DOHH2 (cell line): ENCODE measurements at regions not wholly inside any gene's neighbourhood (a gene's known extent, or its start where the extent isn't known, plus 50 kb on each side); places are given as distances from the start of the nearest gene placed in this dataset.

ENCODE experiments used
- H3F3A ChIP-seq: fragments of 200-600 bp; sonication (generic), shearing (Covaris generic); 2 replicates; pipeline ENCODE4 v1.6.0; 2016; ENCODE audit warnings: antibody characterized with exemption, mild to moderate bottlenecking; ENCODE audit not compliant: control insufficient read depth, insufficient read depth
- H3K27ac ChIP-seq: fragments of 200-600 bp; sonication (generic); 2 replicates; pipeline ENCODE4 v1.5.1; 2014; ENCODE audit warnings: low read depth, mild to moderate bottlenecking, low read length, moderate library complexity
- H3K27me3 ChIP-seq: fragments of 200-600 bp; sonication (generic); 2 replicates; pipeline ENCODE4 v1.6.1; 2014; ENCODE audit warnings: mild to moderate bottlenecking, low read length, mixed read lengths; ENCODE audit not compliant: control insufficient read depth
- H3K36me3 ChIP-seq: fragments of 200-600 bp; sonication (generic); 2 replicates; pipeline ENCODE4 v1.6.1; 2014; ENCODE audit warnings: mild to moderate bottlenecking, low read length, moderate library complexity, mixed read lengths; ENCODE audit not compliant: control insufficient read depth
- H3K4me1 ChIP-seq: fragments of 200-600 bp; sonication (generic); 2 replicates; pipeline ENCODE4 v1.6.1; 2014; ENCODE audit warnings: mild to moderate bottlenecking, low read length, mixed read lengths; ENCODE audit not compliant: control insufficient read depth
- H3K4me2 ChIP-seq: fragments of 200-600 bp; sonication (generic); 2 replicates; pipeline ENCODE4 v1.6.0; 2014; ENCODE audit warnings: mild to moderate bottlenecking, low read length, moderate library complexity
- H3K4me3 ChIP-seq: fragments of 200-600 bp; sonication (generic); 2 replicates; pipeline ENCODE4 v1.5.1; 2014; ENCODE audit warnings: mild to moderate bottlenecking, low read length, mixed read lengths
- H3K79me2 ChIP-seq: fragments of 200-600 bp; sonication (generic); 2 replicates; pipeline ENCODE4 v1.6.1; 2014; ENCODE audit warnings: mild to moderate bottlenecking, low read length, mixed read lengths; ENCODE audit not compliant: control insufficient read depth
- H3K9me2 ChIP-seq: fragments of 200-600 bp; sonication (generic); replicated peaks from 2 replicates; pipeline ENCODE4 v1.6.1; 2014; ENCODE audit warnings: mild to moderate bottlenecking, low read length, mixed read lengths; ENCODE audit not compliant: control insufficient read depth
- H3K9me3 ChIP-seq: fragments of 200-600 bp; sonication (generic); 2 replicates; pipeline ENCODE4 v1.6.1; 2014; ENCODE audit warnings: antibody characterized with exemption, low read length, mixed read lengths; ENCODE audit not compliant: control insufficient read depth, insufficient read depth
- H4K20me1 ChIP-seq: fragments of 200-600 bp; sonication (generic); 2 replicates; pipeline ENCODE4 v1.6.0; 2014; ENCODE audit warnings: low read depth, mild to moderate bottlenecking, antibody characterized with exemption, low read length, moderate library complexity; ENCODE audit not compliant: control insufficient read depth, insufficient read depth
- EZH2phosphoT487 ChIP-seq: fragments of 200-600 bp; sonication (generic); IDR thresholded peaks from 2 replicates; pipeline ENCODE4 v1.6.1; 2017; ENCODE audit warnings: borderline replicate concordance, mild to moderate bottlenecking, antibody characterized with exemption, low read length, moderate library complexity, mixed read lengths
- TF ChIP-seq, protein P1 (sequence below): fragments of 200-600 bp; sonication (generic); IDR thresholded peaks from one replicate; pipeline ENCODE4 v1.5.1; 2014; ENCODE audit warnings: antibody characterized with exemption, mild to moderate bottlenecking, low read depth, low read length; ENCODE audit not compliant: poor library complexity, severe bottlenecking

- Histone ChIP-seq H3F3A (no peaks in the 10 kb centered on the region), H3K9me3 (no peaks in the 10 kb centered on the region), H3K9me2 (no peaks in the 10 kb centered on the region), H3K36me3 (no peaks in the 10 kb centered on the region), H3K4me3 (no peak overlapping the region), H3K4me1 (no peaks in the 10 kb centered on the region), H4K20me1 (no peaks in the 10 kb centered on the region), H3K27me3 (no peaks in the 10 kb centered on the region), H3K4me2 (no peak overlapping the region), H3K79me2 (no peaks in the 10 kb centered on the region), H3K27ac (no peak overlapping the region)
- TF ChIP-seq, protein P1, sequence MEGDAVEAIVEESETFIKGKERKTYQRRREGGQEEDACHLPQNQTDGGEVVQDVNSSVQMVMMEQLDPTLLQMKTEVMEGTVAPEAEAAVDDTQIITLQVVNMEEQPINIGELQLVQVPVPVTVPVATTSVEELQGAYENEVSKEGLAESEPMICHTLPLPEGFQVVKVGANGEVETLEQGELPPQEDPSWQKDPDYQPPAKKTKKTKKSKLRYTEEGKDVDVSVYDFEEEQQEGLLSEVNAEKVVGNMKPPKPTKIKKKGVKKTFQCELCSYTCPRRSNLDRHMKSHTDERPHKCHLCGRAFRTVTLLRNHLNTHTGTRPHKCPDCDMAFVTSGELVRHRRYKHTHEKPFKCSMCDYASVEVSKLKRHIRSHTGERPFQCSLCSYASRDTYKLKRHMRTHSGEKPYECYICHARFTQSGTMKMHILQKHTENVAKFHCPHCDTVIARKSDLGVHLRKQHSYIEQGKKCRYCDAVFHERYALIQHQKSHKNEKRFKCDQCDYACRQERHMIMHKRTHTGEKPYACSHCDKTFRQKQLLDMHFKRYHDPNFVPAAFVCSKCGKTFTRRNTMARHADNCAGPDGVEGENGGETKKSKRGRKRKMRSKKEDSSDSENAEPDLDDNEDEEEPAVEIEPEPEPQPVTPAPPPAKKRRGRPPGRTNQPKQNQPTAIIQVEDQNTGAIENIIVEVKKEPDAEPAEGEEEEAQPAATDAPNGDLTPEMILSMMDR, result no peak
- no peak for TF ChIP-seq EZH2phosphoT487
Measured at GRCh38 chr10:2487921-2488320, 579.4 kb upstream of the PFKP start.

DNA sequence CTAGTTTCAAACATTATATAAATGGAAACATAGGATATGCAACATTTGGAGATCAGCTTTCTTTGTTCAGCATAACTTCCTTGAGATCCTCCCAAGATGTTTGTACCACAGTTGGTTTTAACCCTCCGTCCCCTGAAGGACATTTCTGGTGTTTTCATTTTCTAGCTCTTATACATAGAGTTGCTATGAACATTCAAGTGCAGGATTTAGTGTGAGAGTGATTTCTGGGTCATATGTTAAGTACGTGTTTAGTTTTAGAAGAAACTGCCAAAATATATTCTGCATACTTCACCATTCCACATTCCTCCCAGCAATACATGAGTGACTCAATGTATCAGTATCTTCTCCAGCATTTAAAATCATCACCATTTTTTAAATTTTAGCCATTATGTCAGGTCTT, 588.7 kb upstream of the PFKP start:
- H3K4me3 ChIP-seq, result no peak overlapping the region
- no peaks in the 10 kb centered on the region for H3K27me3 ChIP-seq
- no peak overlapping the region for H3K4me2 ChIP-seq
- H3K9me2 ChIP-seq, result no peaks in the 10 kb centered on the region
- no peaks in the 10 kb centered on the region for H3F3A ChIP-seq
- no peaks in the 10 kb centered on the region; the same call in 1 of the 2 replicates for H3K9me3 ChIP-seq
- TF ChIP-seq, protein P1, result no peak
- TF ChIP-seq EZH2phosphoT487, result no peak
- H3K4me1 ChIP-seq, result no peaks in the 10 kb centered on the region
- H3K79me2 ChIP-seq, result no peaks in the 10 kb centered on the region
- no peaks in the 10 kb centered on the region for H4K20me1 ChIP-seq
- no peaks in the 10 kb centered on the region for H3K36me3 ChIP-seq
- H3K27ac ChIP-seq, result no peak overlapping the region

- Histone ChIP-seq H3K36me3 (no peaks in the 10 kb centered on the region), H4K20me1 (no peaks in the 10 kb centered on the region), H3K4me1 (no peaks in the 10 kb centered on the region), H3K9me3 (no peaks in the 10 kb centered on the region; the same call in 1 of the 2 replicates), H3K27ac (no peak overlapping the region), H3K9me2 (no peaks in the 10 kb centered on the region), H3F3A (no peaks in the 10 kb centered on the region), H3K4me3 (no peak overlapping the region), H3K4me2 (no peak overlapping the region), H3K27me3 (no peaks in the 10 kb centered on the region), H3K79me2 (no peaks in the 10 kb centered on the region)
- TF ChIP-seq EZH2phosphoT487, result no peak
- TF ChIP-seq, protein P1, result no peak
Measured at GRCh38 chr10:2476812-2477553, 590.4 kb upstream of the PFKP start.
